Mesenchymal stem cell (in vitro differentiated cells and primary cell): ENCODE measurements at regions not wholly inside any gene's neighbourhood (a gene's known extent, or its start where the extent isn't known, plus 50 kb on each side); places are given as distances from the start of the nearest gene placed in this dataset.

ENCODE experiments used
- DNase-seq: peaks from one replicate; pipeline ENCODE4 v3.0.0-alpha.2; 2013
- H2AFZ ChIP-seq: one replicate; pipeline ENCODE4 v1.6.1; 2013; ENCODE audit warnings: low read depth, mild to moderate bottlenecking, control low read depth, inconsistent platforms, low read length, moderate library complexity
- H2AK5ac ChIP-seq: 2 replicates; pipeline ENCODE4 v1.6.1; 2013; ENCODE audit warnings: low read length, moderate library complexity, mild to moderate bottlenecking, inconsistent platforms; ENCODE audit not compliant: severe bottlenecking
- H2BK120ac ChIP-seq: one replicate; pipeline ENCODE4 v1.6.1; 2013; ENCODE audit warnings: low read depth, mild to moderate bottlenecking, inconsistent platforms, low read length, moderate library complexity
- H2BK12ac ChIP-seq, 2 experiments: one replicate each; pipeline ENCODE4 v1.6.1; 2013; ENCODE audit warnings: inconsistent platforms in 2 of 2, low read length in 2 of 2, mild to moderate bottlenecking in 2 of 2, moderate library complexity in 2 of 2, control low read depth in 1 of 2
- H2BK15ac ChIP-seq: one replicate; pipeline ENCODE4 v1.6.1; 2013; ENCODE audit warnings: mild to moderate bottlenecking, low read depth, inconsistent platforms; ENCODE audit not compliant: poor library complexity, severe bottlenecking
- H2BK5ac ChIP-seq: 2 replicates; pipeline ENCODE4 v1.6.1; 2013; ENCODE audit warnings: low read depth, mild to moderate bottlenecking, low read length, control low read depth, inconsistent platforms; ENCODE audit not compliant: poor library complexity, severe bottlenecking
- H3K14ac ChIP-seq, 2 experiments: one replicate each; pipeline ENCODE4 v1.6.1; 2013; ENCODE audit warnings: inconsistent platforms in 2 of 2, low read length in 2 of 2, control low read depth in 1 of 2, mild to moderate bottlenecking in 1 of 2, moderate library complexity in 1 of 2
- H3K18ac ChIP-seq, 2 experiments: one replicate each; pipeline ENCODE4 v1.6.1; 2013; ENCODE audit warnings: inconsistent platforms in 2 of 2, low read length in 2 of 2, control low read depth in 1 of 2, low read depth in 1 of 2, mild to moderate bottlenecking in 1 of 2
- H3K23ac ChIP-seq, 2 experiments: one replicate each; pipeline ENCODE4 v1.6.1; 2013; ENCODE audit warnings: inconsistent platforms in 2 of 2, low read length in 2 of 2, mild to moderate bottlenecking in 2 of 2, moderate library complexity in 2 of 2, control low read depth in 1 of 2
- H3K27ac ChIP-seq: 2 replicates; pipeline ENCODE4 v1.5.1; 2013; ENCODE audit warnings: mild to moderate bottlenecking, moderate library complexity, low read length, control low read depth, inconsistent platforms; ENCODE audit not compliant: poor library complexity, severe bottlenecking
- H3K27me3 ChIP-seq, 2 experiments: 2 replicates each; pipeline versions ENCODE4 v1.6.1 to v1.7.0; 2013; ENCODE audit warnings: low read length in 2 of 2, mild to moderate bottlenecking in 2 of 2, moderate library complexity in 2 of 2, control low read depth in 1 of 2, inconsistent platforms in 1 of 2; ENCODE audit not compliant: control insufficient read depth in 1 of 2, insufficient read depth in 1 of 2
- H3K36me3 ChIP-seq, 2 experiments: 2 replicates each; pipeline versions ENCODE4 v1.6.1 to v1.7.0; 2013; ENCODE audit warnings: low read length in 2 of 2, control low read depth in 1 of 2, inconsistent platforms in 1 of 2, low read depth in 1 of 2, mild to moderate bottlenecking in 1 of 2; ENCODE audit not compliant: insufficient read depth in 2 of 2, control insufficient read depth in 1 of 2
- H3K4ac ChIP-seq, 2 experiments: one replicate each; pipeline ENCODE4 v1.6.1; 2013; ENCODE audit warnings: inconsistent platforms in 2 of 2, low read length in 2 of 2, mild to moderate bottlenecking in 2 of 2, moderate library complexity in 2 of 2, control low read depth in 1 of 2, low read depth in 1 of 2
- H3K4me1 ChIP-seq: 2 replicates; pipeline ENCODE4 v1.6.1; 2013; ENCODE audit warnings: low read depth, low read length, control low read depth; ENCODE audit not compliant: control insufficient read depth, insufficient read depth
- H3K4me2 ChIP-seq: 2 replicates; pipeline ENCODE4 v1.6.1; 2013; ENCODE audit warnings: low read length, mild to moderate bottlenecking, inconsistent platforms; ENCODE audit not compliant: poor library complexity, severe bottlenecking
- H3K4me3 ChIP-seq, 2 experiments: 2 replicates each; pipeline versions ENCODE4 v1.5.1 to v1.7.0; 2013; ENCODE audit warnings: low read length in 2 of 2, mild to moderate bottlenecking in 2 of 2, control low read depth in 1 of 2, low read depth in 1 of 2; ENCODE audit not compliant: insufficient read depth in 1 of 2
- H3K79me1 ChIP-seq: replicated peaks from 2 replicates; pipeline ENCODE4 v1.6.1; 2013; ENCODE audit warnings: mild to moderate bottlenecking, control low read depth, low read length, inconsistent platforms; ENCODE audit not compliant: poor library complexity, severe bottlenecking
- H3K9ac ChIP-seq: 2 replicates; pipeline ENCODE4 v1.7.0; 2013; ENCODE audit warnings: mild to moderate bottlenecking, low read length, moderate library complexity
- H3K9me3 ChIP-seq: 2 replicates; pipeline ENCODE4 v1.7.0; 2013; ENCODE audit warnings: mild to moderate bottlenecking, low read length; ENCODE audit not compliant: control insufficient read depth
- H4K8ac ChIP-seq: one replicate; pipeline ENCODE4 v1.6.1; 2013; ENCODE audit warnings: inconsistent platforms, mild to moderate bottlenecking, low read length, moderate library complexity
- H4K91ac ChIP-seq: one replicate; pipeline ENCODE4 v1.6.1; 2013; ENCODE audit warnings: mild to moderate bottlenecking, low read length, inconsistent platforms
- WGBS: methylation state at CpG from one replicate; pipeline ENCODE4 v1.1.7; 2013; ENCODE audit warnings: mixed read lengths; 5-methylcytosine and 5-hydroxymethylcytosine counted together

GRCh38 chr2:85950743-85951142, 62.0 kb upstream of the ST3GAL5 start:
- H2AFZ ChIP-seq: no peak overlapping the region
- no peaks in the 10 kb centered on the region for H3K79me1 ChIP-seq
- no peak overlapping the region for H3K27ac ChIP-seq
- no peak overlapping the region for H4K8ac ChIP-seq
- no peak overlapping the region for H3K4ac ChIP-seq
- peaks cover 0 to 25% of the 10 kb centered on the region in 2 experiments for H3K27me3 ChIP-seq
- H3K23ac ChIP-seq: no peak overlapping the region
- DNase-seq: no peak
- no peak overlapping the region for H2BK120ac ChIP-seq
- peaks cover 6% of the 10 kb centered on the region for H3K9me3 ChIP-seq
- H3K4me3 ChIP-seq: no peak overlapping the region
- no peak overlapping the region for H4K91ac ChIP-seq
- H2BK5ac ChIP-seq: no peak overlapping the region
- no peaks in the 10 kb centered on the region for H3K36me3 ChIP-seq
- peaks cover 4% of the 10 kb centered on the region for H3K4me1 ChIP-seq
- no peak overlapping the region for H2BK12ac ChIP-seq
- H2AK5ac ChIP-seq: no peak overlapping the region
- no peak overlapping the region for H3K9ac ChIP-seq
- H3K14ac ChIP-seq: no peak overlapping the region
- 97% methylated on average over 4 of the region's 4 CpGs for WGBS
- no peak overlapping the region for H3K18ac ChIP-seq
- H3K4me2 ChIP-seq: no peak overlapping the region
- no peak overlapping the region for H2BK15ac ChIP-seq

GRCh38 chr2:85949280-85949679, 60.5 kb upstream of the ST3GAL5 start:
- H3K18ac ChIP-seq: no peak overlapping the region
- no peak for DNase-seq
- H3K79me1 ChIP-seq: no peaks in the 10 kb centered on the region
- no peak overlapping the region for H4K91ac ChIP-seq
- no peak overlapping the region for H3K4me2 ChIP-seq
- H2BK12ac ChIP-seq: peak overlapping the region in 1 of 2 experiments; percentile 4
- no peak overlapping the region for H2AFZ ChIP-seq
- H3K27ac ChIP-seq: no peak overlapping the region
- 88% methylated on average over 5 of the region's 5 CpGs for WGBS
- no peak overlapping the region for H4K8ac ChIP-seq
- H2BK120ac ChIP-seq: no peak overlapping the region
- no peak overlapping the region for H3K9ac ChIP-seq
- peaks cover 0 to 17% of the 10 kb centered on the region in 2 experiments for H3K27me3 ChIP-seq
- no peak overlapping the region for H2BK15ac ChIP-seq
- H3K4me3 ChIP-seq: no peak overlapping the region
- H2BK5ac ChIP-seq: no peak overlapping the region
- H3K4me1 ChIP-seq: peaks cover 4% of the 10 kb centered on the region
- H3K36me3 ChIP-seq: no peaks in the 10 kb centered on the region
- H3K4ac ChIP-seq: no peak overlapping the region
- H3K9me3 ChIP-seq: peaks cover 6% of the 10 kb centered on the region
- H3K14ac ChIP-seq: no peak overlapping the region
- no peak overlapping the region for H2AK5ac ChIP-seq
- no peak overlapping the region for H3K23ac ChIP-seq

GRCh38 chr2:85947593-85947992, 58.8 kb upstream of the ST3GAL5 start:
- no peak overlapping the region for H3K9ac ChIP-seq
- no peak overlapping the region for H2BK5ac ChIP-seq
- no peak overlapping the region for H2BK120ac ChIP-seq
- H2AFZ ChIP-seq: no peak overlapping the region
- no peak overlapping the region for H3K27ac ChIP-seq
- H2BK15ac ChIP-seq: no peak overlapping the region
- H3K79me1 ChIP-seq: no peaks in the 10 kb centered on the region
- H2AK5ac ChIP-seq: no peak overlapping the region
- no peak overlapping the region for H3K18ac ChIP-seq
- no peak for DNase-seq
- H2BK12ac ChIP-seq: no peak overlapping the region
- no peak overlapping the region for H3K4me2 ChIP-seq
- H3K27me3 ChIP-seq: peaks cover 0 to 13% of the 10 kb centered on the region in 2 experiments
- H4K8ac ChIP-seq: no peak overlapping the region
- no peak overlapping the region for H4K91ac ChIP-seq
- H3K4me1 ChIP-seq: no peaks in the 10 kb centered on the region
- no peaks in the 10 kb centered on the region for H3K36me3 ChIP-seq
- peak overlapping the region in 1 of 2 experiments; percentile 37 for H3K23ac ChIP-seq
- no peak overlapping the region for H3K4ac ChIP-seq
- H3K4me3 ChIP-seq: no peak overlapping the region
- H3K14ac ChIP-seq: no peak overlapping the region
- H3K9me3 ChIP-seq: peaks cover 14% of the 10 kb centered on the region

- Histone ChIP-seq H3K23ac (no peak overlapping the region), H3K36me3 (no peaks in the 10 kb centered on the region), H2BK5ac (no peak overlapping the region), H2AFZ (no peak overlapping the region), H3K9me3 (peaks cover 26% of the 10 kb centered on the region), H3K4me3 (no peak overlapping the region), H3K14ac (no peak overlapping the region), H3K27ac (no peak overlapping the region), H2BK12ac (no peak overlapping the region), H4K8ac (no peak overlapping the region), H3K4me2 (no peak overlapping the region), H2AK5ac (no peak overlapping the region), H3K4me1 (no peaks in the 10 kb centered on the region), H3K79me1 (no peaks in the 10 kb centered on the region), H3K4ac (no peak overlapping the region), H2BK120ac (no peak overlapping the region), H3K27me3 (peaks cover 0 to 3% of the 10 kb centered on the region in 2 experiments), H3K18ac (no peak overlapping the region), H3K9ac (no peak overlapping the region), H2BK15ac (no peak overlapping the region), H4K91ac (no peak overlapping the region)
- no peak for DNase-seq
Observed at GRCh38 chr2:85945586-85945985, 56.8 kb upstream of the ST3GAL5 start.
